AG04449 (cell line): ENCODE measurements at regions not wholly inside any gene's neighbourhood (a gene's known extent, or its start where the extent isn't known, plus 50 kb on each side); places are given as distances from the start of the nearest gene placed in this dataset.
"Not testable (repeated sequence)": the region's sequence is repeated elsewhere in the genome, so short reads cannot be mapped to it uniquely, and the experiment has no call there.

Experiments used
- CTCF ChIA-PET: fragments of 350-600 bp; formaldehyde crosslinking; extraction: SDS; loops from one replicate; lab custom pipeline; 2021; ENCODE audit warnings: antibody characterized with exemption; lab: Yijun Ruan, JAX
- POLR2A ChIA-PET: fragments of 400-600, 350-600 bp; formaldehyde crosslinking; extraction: SDS; loops from one replicate; lab custom pipeline; 2020; ENCODE audit warnings: antibody characterized with exemption, inconsistent platforms; lab: Yijun Ruan, JAX
- DNase-seq: peaks from one replicate; pipeline ENCODE4 v3.0.0-alpha.2; 2010; ENCODE audit warnings: low read depth, low spot score
- H3K4me3 ChIP-seq: 2 replicates; pipeline ENCODE4 v1.5.1; 2011; ENCODE audit warnings: low read depth, mild to moderate bottlenecking, control low read depth, low read length
- TF ChIP-seq, protein P1 (sequence below): IDR thresholded peaks from one replicate; pipeline ENCODE4 v1.5.1; 2011; ENCODE audit warnings: mild to moderate bottlenecking, moderate library complexity, low read length, control low read depth, inconsistent platforms; ENCODE audit not compliant: insufficient read depth; ENCODE audit errors: missing control alignments

DNA sequence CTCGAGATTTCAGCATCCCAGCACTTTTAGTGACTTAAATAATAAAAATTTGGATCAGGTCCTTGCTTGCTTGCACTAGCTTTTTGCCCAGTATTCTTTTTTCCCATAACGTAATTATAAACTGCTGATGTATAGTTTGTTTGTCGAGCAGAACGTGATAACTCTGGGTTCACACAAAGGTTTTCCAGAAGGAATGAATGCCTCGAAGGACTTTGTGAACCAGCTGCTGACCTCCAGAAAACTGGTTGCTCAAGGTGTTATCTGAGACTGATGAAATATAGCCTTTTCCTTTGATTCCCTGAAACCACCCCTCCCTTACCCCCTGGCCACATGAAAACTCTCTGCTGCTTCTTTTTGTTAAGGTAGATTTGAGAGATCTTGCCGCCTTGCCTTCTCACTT lies 229.1 kb upstream of the CARD18 start:
- ChIA-PET POLR2A (no interaction called here), CTCF (no interaction called here)
- DNase-seq = no peak
- no peak overlapping the region for H3K4me3 ChIP-seq
- TF ChIP-seq, protein P1, sequence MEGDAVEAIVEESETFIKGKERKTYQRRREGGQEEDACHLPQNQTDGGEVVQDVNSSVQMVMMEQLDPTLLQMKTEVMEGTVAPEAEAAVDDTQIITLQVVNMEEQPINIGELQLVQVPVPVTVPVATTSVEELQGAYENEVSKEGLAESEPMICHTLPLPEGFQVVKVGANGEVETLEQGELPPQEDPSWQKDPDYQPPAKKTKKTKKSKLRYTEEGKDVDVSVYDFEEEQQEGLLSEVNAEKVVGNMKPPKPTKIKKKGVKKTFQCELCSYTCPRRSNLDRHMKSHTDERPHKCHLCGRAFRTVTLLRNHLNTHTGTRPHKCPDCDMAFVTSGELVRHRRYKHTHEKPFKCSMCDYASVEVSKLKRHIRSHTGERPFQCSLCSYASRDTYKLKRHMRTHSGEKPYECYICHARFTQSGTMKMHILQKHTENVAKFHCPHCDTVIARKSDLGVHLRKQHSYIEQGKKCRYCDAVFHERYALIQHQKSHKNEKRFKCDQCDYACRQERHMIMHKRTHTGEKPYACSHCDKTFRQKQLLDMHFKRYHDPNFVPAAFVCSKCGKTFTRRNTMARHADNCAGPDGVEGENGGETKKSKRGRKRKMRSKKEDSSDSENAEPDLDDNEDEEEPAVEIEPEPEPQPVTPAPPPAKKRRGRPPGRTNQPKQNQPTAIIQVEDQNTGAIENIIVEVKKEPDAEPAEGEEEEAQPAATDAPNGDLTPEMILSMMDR = no peak

DNA sequence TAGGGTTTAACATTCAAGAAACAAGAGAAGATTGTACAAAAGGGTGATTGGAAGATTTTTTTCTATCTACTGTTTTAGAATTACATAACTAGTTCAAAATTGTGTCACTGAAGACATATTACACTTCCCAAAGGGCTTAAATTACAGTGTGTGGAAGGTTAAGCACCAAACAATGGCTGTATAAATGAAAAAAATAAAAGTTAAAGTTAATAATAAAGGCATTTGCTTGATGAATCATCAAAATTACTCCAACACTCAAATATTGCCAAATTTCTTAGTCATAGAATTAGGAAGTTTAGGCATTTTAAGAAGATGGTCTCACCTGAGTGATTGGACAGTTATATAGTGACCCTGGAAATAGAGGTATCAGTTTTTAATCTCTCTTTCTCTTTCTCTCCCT lies 227.6 kb upstream of the CARD18 start:
- TF ChIP-seq, protein P1 = no peak
- DNase-seq = no peak
- ChIA-PET POLR2A (no interaction called here), CTCF (no interaction called here)
- H3K4me3 ChIP-seq = no peak overlapping the region

DNA sequence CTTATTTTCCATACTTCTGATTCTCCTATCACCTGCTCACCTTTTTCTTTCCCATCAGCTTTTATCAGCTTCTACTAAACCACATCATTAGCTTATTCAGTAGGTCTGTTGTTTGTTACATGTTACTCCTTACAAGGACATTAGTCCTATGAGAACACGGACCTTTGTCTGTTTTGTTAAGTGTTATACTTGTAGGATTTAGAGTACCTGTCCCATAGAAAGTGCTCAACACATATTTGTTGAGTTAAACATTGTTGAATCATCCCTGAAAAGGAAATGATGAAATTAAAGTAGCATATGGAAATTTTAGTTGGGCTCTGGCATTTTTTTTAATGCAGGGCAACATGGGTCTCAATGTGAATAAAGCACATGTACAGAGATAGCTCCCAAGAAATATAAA lies 222.1 kb upstream of the CARD18 start:
- CTCF ChIA-PET = no interaction called here
- H3K4me3 ChIP-seq = no peak overlapping the region
- POLR2A ChIA-PET = no interaction called here
- TF ChIP-seq, protein P1 = no peak
- DNase-seq = no peak

DNA sequence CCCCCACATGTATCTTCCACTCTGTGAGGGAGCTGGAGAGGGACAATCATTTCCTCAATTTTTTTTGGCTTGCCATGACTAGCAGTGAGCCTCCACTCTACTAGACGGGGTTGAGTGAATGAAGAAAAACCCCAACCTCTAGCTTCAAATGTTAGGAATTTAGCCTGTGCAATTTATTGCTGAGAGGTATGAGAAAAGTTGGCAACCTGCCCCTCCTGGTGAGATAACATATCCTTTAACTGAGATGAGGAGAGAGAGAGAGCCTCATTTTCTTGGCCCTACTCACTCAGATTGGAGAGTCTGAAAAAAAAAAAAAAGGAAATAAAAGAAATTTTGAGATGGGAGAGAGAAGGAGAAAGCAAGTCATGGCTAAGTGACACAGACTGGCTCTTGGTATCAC lies 218.2 kb upstream of the CARD18 start:
- DNase-seq = no peak

DNA sequence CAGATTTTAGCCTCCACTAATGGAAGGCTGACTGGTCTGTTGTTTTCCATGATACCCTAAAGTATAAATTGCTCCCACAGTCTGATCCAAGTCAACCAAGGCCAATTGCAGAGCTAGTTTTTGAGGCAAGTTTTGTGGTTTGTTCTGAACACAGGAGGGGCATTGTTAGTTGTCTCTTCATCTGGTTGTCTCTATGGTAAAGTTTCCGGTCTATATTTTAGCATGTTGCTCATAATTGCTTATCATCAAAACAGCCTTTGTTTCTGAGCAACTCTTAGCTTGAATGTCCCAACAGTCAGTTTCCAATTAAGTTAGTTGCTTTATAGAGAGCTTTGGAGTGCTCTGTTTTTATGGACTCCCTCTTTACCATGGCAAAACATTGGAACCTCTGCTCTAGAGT lies 217.6 kb upstream of the CARD18 start:
- TF ChIP-seq, protein P1 = no peak
- POLR2A ChIA-PET = interaction anchor here (0.7 kb wide), 1 partner anchor 303 kb away, joined by 3 read pairs; no protein-coding TSS in a partner anchor
- CTCF ChIA-PET = no interaction called here
- no peak for DNase-seq
- H3K4me3 ChIP-seq = no peak overlapping the region

More for the DNA sequence above, 218.2 kb upstream of the CARD18 start:
- TF ChIP-seq, protein P1 = no peak
- H3K4me3 ChIP-seq = no peak overlapping the region
- ChIA-PET POLR2A (interaction anchor here (0.7 kb wide), 1 partner anchor 302 kb away, joined by 3 read pairs; no protein-coding TSS in a partner anchor), CTCF (no interaction called here)

DNA sequence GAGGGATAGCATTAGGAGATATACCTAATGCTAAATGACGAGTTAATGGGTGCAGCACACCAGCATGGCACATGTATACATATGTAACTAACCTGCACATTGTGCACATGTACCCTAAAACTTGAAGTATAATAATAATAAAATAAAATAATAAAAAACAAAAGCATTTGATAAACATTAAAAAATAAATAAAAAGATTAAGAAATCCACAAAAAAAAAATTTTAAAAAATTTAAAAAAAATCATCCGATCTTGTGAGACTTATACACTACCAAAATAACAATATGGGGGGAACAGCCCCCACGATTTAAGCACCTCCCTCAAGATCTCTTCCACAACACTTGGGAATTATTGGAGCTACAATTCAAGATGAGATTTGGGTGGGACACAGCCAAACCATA lies 210.3 kb upstream of the CARD18 start:
- POLR2A ChIA-PET, CTCF ChIA-PET, DNase-seq, H3K4me3 ChIP-seq: not testable (repeated sequence)

DNA sequence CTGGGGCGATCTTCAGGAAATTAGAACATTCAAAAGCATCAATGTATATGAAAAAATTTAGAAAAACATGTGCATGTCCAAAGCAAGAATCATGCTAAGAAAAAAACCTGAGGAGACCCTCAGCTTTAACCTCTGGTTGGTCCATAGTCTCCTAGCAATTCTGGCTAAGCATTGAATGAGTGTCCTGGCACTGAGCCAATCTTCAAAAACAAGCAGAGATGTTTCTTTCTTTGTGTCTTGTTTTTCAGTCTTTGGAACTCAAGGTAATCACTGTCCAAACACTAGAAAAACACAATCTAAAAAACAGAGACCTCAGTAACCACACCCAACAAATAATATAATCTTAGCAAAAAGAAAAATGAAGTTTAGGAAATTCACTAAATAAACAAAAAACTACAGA lies 205.4 kb upstream of the CARD18 start:
- CTCF ChIA-PET = no interaction called here
- H3K4me3 ChIP-seq = no peak overlapping the region
- DNase-seq = no peak
- POLR2A ChIA-PET = no interaction called here
- TF ChIP-seq, protein P1 = no peak
